Tibial nerve (tissue), 4 donors: ENCODE measurements at regions not wholly inside any gene's neighbourhood (a gene's known extent, or its start where the extent isn't known, plus 50 kb on each side); places are given as distances from the start of the nearest gene placed in this dataset.

Source experiments
- CTCF ChIP-seq, 5 experiments: fragments of 200-600 bp in 3 of 5; fragments of 450-650 bp in 2 of 5; sonication (generic) in 3 of 5; IDR thresholded peaks; one replicate each; pipeline ENCODE4 v1.5.1; 2016 to 2019; ENCODE audit warnings: antibody characterized with exemption in 5 of 5, mild to moderate bottlenecking in 3 of 5, moderate library complexity in 2 of 5
- EP300 ChIP-seq, 2 donors: sonication (generic); formaldehyde crosslinking; IDR thresholded peaks; one replicate each; pipeline ENCODE4 v1.6.1; 2017; ENCODE audit warnings: antibody characterized with exemption in 2 of 2, mild to moderate bottlenecking in 1 of 2
- POLR2A ChIP-seq, 2 donors: fragments of 450-650 bp; IDR thresholded peaks; one replicate each; pipeline ENCODE4 v1.6.1; 2017; ENCODE audit warnings: antibody characterized with exemption in 2 of 2, mild to moderate bottlenecking in 2 of 2, moderate library complexity in 2 of 2

GRCh38 chr21:30101967-30102366 lies 64.6 kb downstream of the CLDN17 start:
- no peak for TF ChIP-seq CTCF (IDR thresholded peaks at IDR 0.05)
- TF ChIP-seq POLR2A (IDR thresholded peaks at IDR 0.05), result no peak
- no peak for TF ChIP-seq EP300 (IDR thresholded peaks at IDR 0.05)
